Hematopoietic multipotent progenitor cell treated with erythropoietin and hydrocortisone succinate and interleukin-3 and kit ligand, for 15 days (in vitro differentiated cells): ENCODE measurements at regions not wholly inside any gene's neighbourhood (a gene's known extent, or its start where the extent isn't known, plus 50 kb on each side); places are given as distances from the start of the nearest gene placed in this dataset.
"Not testable (repeated sequence)": the region's sequence is repeated elsewhere in the genome, so short reads cannot be mapped to it uniquely, and the experiment has no call there.

Source experiments
- DNase-seq: peaks from one replicate; pipeline ENCODE4 v3.0.0-alpha.2; 2015; ENCODE audit warnings: low spot score

GRCh38 chr15:20346082-20346805, 195.4 kb downstream of the GOLGA6L6 start:
- DNase-seq: no peak

GRCh38 chr15:20345401-20345958, 196.1 kb downstream of the GOLGA6L6 start:
- DNase-seq: no peak

GRCh38 chr15:20344601-20345400, 196.8 kb downstream of the GOLGA6L6 start:
- DNase-seq: no peak

- DNase-seq: not testable (repeated sequence)
Observed at GRCh38 chr15:20343395-20344211, 198.0 kb downstream of the GOLGA6L6 start.

- DNase-seq: not testable (repeated sequence)
Observed at GRCh38 chr15:20342601-20343394, 198.8 kb downstream of the GOLGA6L6 start.

GRCh38 chr15:20341901-20342600, 199.5 kb downstream of the GOLGA6L6 start:
- DNase-seq: no peak

- DNase-seq: no peak
Observed at GRCh38 chr15:20340931-20341661, 200.5 kb downstream of the GOLGA6L6 start.

GRCh38 chr15:20340331-20340811, 201.2 kb downstream of the GOLGA6L6 start:
- no peak for DNase-seq

GRCh38 chr15:20339086-20339791, 202.4 kb downstream of the GOLGA6L6 start:
- DNase-seq: not testable (repeated sequence)

- not testable (repeated sequence) for DNase-seq
Observed at GRCh38 chr15:20338671-20339070, 202.9 kb downstream of the GOLGA6L6 start.

- DNase-seq: not testable (repeated sequence)
Observed at GRCh38 chr15:20337238-20337637, 204.4 kb downstream of the GOLGA6L6 start.

- DNase-seq: not testable (repeated sequence)
Observed at GRCh38 chr15:20334451-20334850, 207.1 kb downstream of the GOLGA6L6 start.

- not testable (repeated sequence) for DNase-seq
Observed at GRCh38 chr15:20325751-20326150, 215.8 kb downstream of the GOLGA6L6 start.

GRCh38 chr15:20317132-20317531, 224.5 kb downstream of the GOLGA6L6 start:
- DNase-seq: not testable (repeated sequence)

GRCh38 chr15:20311014-20311680, 230.5 kb downstream of the GOLGA6L6 start:
- not testable (repeated sequence) for DNase-seq

GRCh38 chr15:20310603-20311002, 231.0 kb downstream of the GOLGA6L6 start:
- no peak for DNase-seq

- not testable (repeated sequence) for DNase-seq
Observed at GRCh38 chr15:20309966-20310365, 231.6 kb downstream of the GOLGA6L6 start.

GRCh38 chr15:20309395-20309794, 232.2 kb downstream of the GOLGA6L6 start:
- not testable (repeated sequence) for DNase-seq
